CD4-positive, CD25-positive, alpha-beta regulatory T cell (primary cell): ENCODE measurements at regions not wholly inside any gene's neighbourhood (a gene's known extent, or its start where the extent isn't known, plus 50 kb on each side); places are given as distances from the start of the nearest gene placed in this dataset.

Source experiments
- ATAC-seq, 2 donors: fragments of 150-1000 bp; cut with Tn5 transposase; one replicate each; pipeline ENCODE4 v1.10.0; 2021; ENCODE audit warnings: low read depth in 2 of 2, moderate number of reproducible peaks in 2 of 2, moderate library complexity in 1 of 2
- DNase-seq, 3 donors: peaks; one replicate each; pipeline versions ENCODE4 v3.0.0 to v3.0.0-alpha.2; 2012 to 2022; ENCODE audit warnings: mixed read lengths in 1 of 3
- H3K27ac ChIP-seq: one replicate; pipeline ENCODE4 v1.7.0; 2013; ENCODE audit warnings: mild to moderate bottlenecking, low read length; ENCODE audit not compliant: insufficient read depth, poor library complexity, severe bottlenecking
- H3K27me3 ChIP-seq: one replicate; pipeline ENCODE4 v1.7.0; 2013; ENCODE audit warnings: low read length; ENCODE audit not compliant: control insufficient read depth, insufficient read depth
- H3K36me3 ChIP-seq: one replicate; pipeline ENCODE4 v1.7.0; 2013; ENCODE audit warnings: mild to moderate bottlenecking, low read length, moderate library complexity; ENCODE audit not compliant: control insufficient read depth, insufficient read depth
- H3K4me1 ChIP-seq: 2 replicates; pipeline ENCODE4 v1.7.0; 2013; ENCODE audit warnings: mild to moderate bottlenecking, low read length; ENCODE audit not compliant: insufficient read depth, control insufficient read depth, poor library complexity, severe bottlenecking
- H3K4me3 ChIP-seq: one replicate; pipeline ENCODE4 v1.7.0; 2013; ENCODE audit warnings: low read depth, mild to moderate bottlenecking, low read length, moderate library complexity
- H3K9me3 ChIP-seq, 2 experiments: 1 replicate in 1 of 2; 2 replicates in 1 of 2; pipeline ENCODE4 v1.7.0; 2013; ENCODE audit warnings: low read length in 2 of 2, mild to moderate bottlenecking in 1 of 2, moderate library complexity in 1 of 2; ENCODE audit not compliant: control insufficient read depth in 2 of 2
- H3K27ac Mint-ChIP-seq, 3 donors: one replicate each; pipeline ENCODE4 v1.8.0; 2020 to 2022; ENCODE audit warnings: mild to moderate bottlenecking in 3 of 3, mixed read lengths in 3 of 3, moderate library complexity in 2 of 3
- H3K27me3 Mint-ChIP-seq: one replicate; pipeline ENCODE4 v1.8.0; 2022; ENCODE audit warnings: mild to moderate bottlenecking, mixed read lengths
- H3K36me3 Mint-ChIP-seq: one replicate; pipeline ENCODE4 v1.8.0; 2020; ENCODE audit warnings: mixed read lengths
- H3K4me1 Mint-ChIP-seq, 4 donors: one replicate each; pipeline ENCODE4 v1.8.0; 2020 to 2022; ENCODE audit warnings: mixed read lengths in 4 of 4, mild to moderate bottlenecking in 1 of 4
- H3K4me3 Mint-ChIP-seq, 4 donors: one replicate each; pipeline ENCODE4 v1.8.0; 2020 to 2022; ENCODE audit warnings: mild to moderate bottlenecking in 4 of 4, mixed read lengths in 4 of 4, moderate library complexity in 3 of 4
- H3K9me3 Mint-ChIP-seq, 7 donors: one replicate each; pipeline ENCODE4 v1.8.0; 2020 to 2022; ENCODE audit warnings: mixed read lengths in 7 of 7, mild to moderate bottlenecking in 3 of 7, moderate library complexity in 2 of 7

DNA sequence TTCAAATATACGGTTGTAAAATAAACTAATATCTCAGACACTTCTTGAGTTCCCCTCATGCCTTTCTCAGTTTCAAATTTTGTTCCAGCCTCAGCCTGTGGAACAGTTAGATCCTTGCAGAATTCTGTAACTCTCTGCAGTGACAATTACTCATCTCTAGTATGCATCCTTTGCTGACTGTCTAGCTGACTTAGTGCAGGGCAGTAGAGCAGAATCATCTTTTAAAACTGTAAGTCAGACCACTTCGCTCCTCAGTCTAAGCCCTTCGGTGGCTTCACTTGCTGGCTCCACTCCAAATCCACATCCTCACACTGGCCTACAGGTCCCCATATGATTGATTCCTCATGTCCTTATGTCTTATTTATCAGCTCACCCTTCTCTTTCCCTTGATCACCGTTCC lies 164.1 kb upstream of the ZSWIM2 start:
- no peaks in the 10 kb centered on the region for H3K36me3 ChIP-seq
- no peaks in the 10 kb centered on the region for H3K36me3 Mint-ChIP-seq
- no peak for ATAC-seq
- H3K27ac ChIP-seq, result no peak overlapping the region
- H3K4me3 Mint-ChIP-seq, result no peak overlapping the region
- H3K4me1 ChIP-seq, result no peaks in the 10 kb centered on the region
- peaks cover 0 to 5% (median 2%) of the 10 kb centered on the region in 7 donors for H3K9me3 Mint-ChIP-seq
- no peaks in the 10 kb centered on the region for H3K27me3 ChIP-seq
- no peaks in the 10 kb centered on the region for H3K27me3 Mint-ChIP-seq
- H3K4me3 ChIP-seq, result no peak overlapping the region
- H3K9me3 ChIP-seq, result no peaks in the 10 kb centered on the region
- no peak for DNase-seq
- H3K27ac Mint-ChIP-seq, result no peak overlapping the region
- H3K4me1 Mint-ChIP-seq, result no peaks in the 10 kb centered on the region

DNA sequence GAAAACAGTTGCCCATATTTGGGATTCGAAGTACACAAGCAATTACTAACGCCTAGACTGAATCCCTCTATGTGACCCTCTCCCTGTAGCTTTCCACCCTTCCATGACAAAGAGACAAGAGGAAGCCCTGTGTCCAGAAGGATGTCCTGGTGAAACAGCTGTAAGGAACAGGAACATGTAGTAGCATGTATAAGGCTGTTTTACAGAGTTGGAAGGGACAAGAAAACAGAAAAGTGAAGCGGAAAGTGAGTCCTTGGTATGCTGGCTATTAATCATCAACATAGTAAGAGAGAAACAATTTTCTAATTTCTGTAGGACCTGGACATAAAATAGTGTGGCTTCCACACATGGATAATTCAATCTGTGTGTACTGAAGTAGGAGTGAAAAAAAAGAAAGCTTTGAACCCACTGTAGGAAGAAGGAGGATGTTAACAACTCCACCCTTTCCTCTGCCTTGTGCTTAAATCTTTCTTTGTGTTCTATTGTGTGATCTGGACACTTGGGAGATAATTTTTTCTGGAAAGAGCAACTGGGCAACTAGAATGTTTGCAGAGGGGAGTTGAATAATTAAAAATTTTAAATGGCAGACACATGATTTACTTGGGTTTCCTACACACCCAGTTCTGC lies 162.3 kb upstream of the ZSWIM2 start:
- Histone ChIP-seq H3K9me3 (no peaks in the 10 kb centered on the region), H3K4me1 (no peaks in the 10 kb centered on the region), H3K36me3 (no peaks in the 10 kb centered on the region), H3K4me3 (no peak overlapping the region), H3K27me3 (no peaks in the 10 kb centered on the region), H3K27ac (no peak overlapping the region)
- Mint-ChIP-seq H3K36me3 (no peaks in the 10 kb centered on the region), H3K27me3 (no peaks in the 10 kb centered on the region), H3K4me3 (no peak overlapping the region), H3K27ac (no peak overlapping the region), H3K4me1 (no peaks in the 10 kb centered on the region), H3K9me3 (peaks cover 0 to 5% (median 0%) of the 10 kb centered on the region in 7 donors)
- DNase-seq (no peak), ATAC-seq (no peak)

DNA sequence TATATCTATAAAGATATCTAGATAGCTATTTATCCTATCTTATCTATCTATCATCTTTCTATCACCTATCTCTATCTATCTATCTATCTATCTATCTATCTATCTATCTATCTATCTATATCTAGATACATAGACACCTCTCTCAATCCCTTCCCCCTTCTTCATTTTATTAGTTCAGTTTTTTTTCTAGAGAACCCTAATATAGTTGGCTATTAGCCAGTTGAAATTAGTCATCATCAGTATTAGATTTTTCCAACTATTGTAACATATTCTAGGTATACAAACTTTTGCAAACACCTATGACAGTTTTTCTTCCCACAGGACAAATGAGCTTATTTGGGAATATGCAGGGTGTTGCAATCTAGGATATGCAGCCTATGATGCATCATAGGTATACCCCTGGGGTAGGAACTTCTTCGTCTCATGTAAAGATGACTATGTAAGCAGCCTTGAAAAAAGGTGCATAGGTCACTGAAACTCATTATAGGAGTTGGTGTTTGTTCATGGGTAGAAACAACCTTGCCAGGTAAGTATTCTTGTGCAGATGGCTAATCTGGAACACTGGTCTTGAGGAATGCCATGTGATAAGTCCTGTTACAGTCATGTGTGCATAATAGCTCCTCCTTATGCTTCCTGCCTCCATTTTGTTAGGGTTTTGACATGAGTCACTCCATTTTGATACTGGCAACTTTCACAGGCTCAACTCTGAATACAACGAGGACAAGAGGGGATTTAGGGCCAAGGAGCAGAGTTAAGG lies 160.7 kb upstream of the ZSWIM2 start:
- H3K36me3 Mint-ChIP-seq, result no peaks in the 10 kb centered on the region
- H3K4me1 Mint-ChIP-seq, result no peaks in the 10 kb centered on the region
- H3K4me3 Mint-ChIP-seq, result no peak overlapping the region
- H3K4me3 ChIP-seq, result no peak overlapping the region
- H3K27ac ChIP-seq, result no peak overlapping the region
- no peaks in the 10 kb centered on the region for H3K27me3 ChIP-seq
- H3K4me1 ChIP-seq, result no peaks in the 10 kb centered on the region
- H3K9me3 ChIP-seq, result no peaks in the 10 kb centered on the region
- H3K27ac Mint-ChIP-seq, result no peak overlapping the region
- H3K27me3 Mint-ChIP-seq, result no peaks in the 10 kb centered on the region
- ATAC-seq (no peak), DNase-seq (no peak)
- H3K9me3 Mint-ChIP-seq, result peaks cover 0 to 3% (median 0%) of the 10 kb centered on the region in 7 donors
- no peaks in the 10 kb centered on the region for H3K36me3 ChIP-seq

DNA sequence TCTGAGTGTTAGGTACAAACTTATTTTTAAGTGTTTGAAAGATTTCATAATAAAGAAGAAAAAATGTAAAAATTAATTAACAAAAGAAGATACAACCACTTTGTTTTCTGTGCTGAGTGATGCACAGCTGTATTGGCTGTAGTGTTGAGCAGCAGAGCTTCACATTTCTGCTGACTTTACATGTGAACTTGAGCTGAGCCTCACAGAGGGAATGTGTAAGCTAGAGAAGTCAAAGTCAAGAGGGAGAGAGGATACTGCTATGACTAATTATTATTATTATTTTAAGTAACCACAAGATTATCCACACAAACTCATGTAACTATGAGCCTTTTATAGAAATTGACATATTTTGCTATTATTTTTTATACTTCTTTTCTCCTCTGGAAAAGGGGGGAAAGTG lies 159.1 kb upstream of the ZSWIM2 start:
- Mint-ChIP-seq H3K27me3 (no peaks in the 10 kb centered on the region), H3K4me3 (no peak overlapping the region), H3K4me1 (no peaks in the 10 kb centered on the region), H3K27ac (no peak overlapping the region), H3K9me3 (peaks cover 0 to 5% (median 0%) of the 10 kb centered on the region in 7 donors), H3K36me3 (no peaks in the 10 kb centered on the region)
- Histone ChIP-seq H3K27me3 (no peaks in the 10 kb centered on the region), H3K27ac (no peak overlapping the region), H3K36me3 (no peaks in the 10 kb centered on the region), H3K4me1 (no peaks in the 10 kb centered on the region), H3K9me3 (no peaks in the 10 kb centered on the region), H3K4me3 (no peak overlapping the region)
- no peak for DNase-seq
- ATAC-seq, result no peak

DNA sequence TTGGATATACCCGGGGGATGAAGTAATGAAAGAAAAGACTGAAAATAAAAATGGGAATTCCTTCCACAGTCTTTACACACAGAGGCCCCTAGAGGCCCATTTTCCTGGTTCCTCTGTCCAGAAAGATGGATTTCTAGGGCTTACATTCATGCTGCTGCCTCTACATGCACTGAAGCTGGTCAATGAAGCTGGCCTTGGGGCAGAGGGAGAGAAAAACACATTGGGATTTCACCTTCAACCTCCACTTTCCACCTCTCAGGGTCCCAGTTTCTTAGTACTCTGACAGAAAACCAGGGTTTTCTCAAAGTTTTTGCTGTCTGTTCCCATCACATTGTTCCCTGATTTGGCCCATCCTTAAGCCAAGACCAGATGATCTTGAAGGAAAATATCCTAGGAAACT lies 154.6 kb upstream of the ZSWIM2 start:
- no peak overlapping the region for H3K27ac Mint-ChIP-seq
- DNase-seq (no peak), ATAC-seq (no peak)
- no peak overlapping the region for H3K4me3 Mint-ChIP-seq
- peaks cover 0 to 7% of the 10 kb centered on the region in 2 experiments for H3K9me3 ChIP-seq
- H3K36me3 ChIP-seq, result no peaks in the 10 kb centered on the region
- no peak overlapping the region for H3K4me3 ChIP-seq
- peaks cover 0 to 5% (median 0%) of the 10 kb centered on the region in 7 donors for H3K9me3 Mint-ChIP-seq
- no peaks in the 10 kb centered on the region for H3K27me3 ChIP-seq
- no peaks in the 10 kb centered on the region for H3K36me3 Mint-ChIP-seq
- no peaks in the 10 kb centered on the region for H3K4me1 ChIP-seq
- no peak overlapping the region for H3K27ac ChIP-seq
- no peaks in the 10 kb centered on the region for H3K27me3 Mint-ChIP-seq
- H3K4me1 Mint-ChIP-seq, result no peaks in the 10 kb centered on the region

DNA sequence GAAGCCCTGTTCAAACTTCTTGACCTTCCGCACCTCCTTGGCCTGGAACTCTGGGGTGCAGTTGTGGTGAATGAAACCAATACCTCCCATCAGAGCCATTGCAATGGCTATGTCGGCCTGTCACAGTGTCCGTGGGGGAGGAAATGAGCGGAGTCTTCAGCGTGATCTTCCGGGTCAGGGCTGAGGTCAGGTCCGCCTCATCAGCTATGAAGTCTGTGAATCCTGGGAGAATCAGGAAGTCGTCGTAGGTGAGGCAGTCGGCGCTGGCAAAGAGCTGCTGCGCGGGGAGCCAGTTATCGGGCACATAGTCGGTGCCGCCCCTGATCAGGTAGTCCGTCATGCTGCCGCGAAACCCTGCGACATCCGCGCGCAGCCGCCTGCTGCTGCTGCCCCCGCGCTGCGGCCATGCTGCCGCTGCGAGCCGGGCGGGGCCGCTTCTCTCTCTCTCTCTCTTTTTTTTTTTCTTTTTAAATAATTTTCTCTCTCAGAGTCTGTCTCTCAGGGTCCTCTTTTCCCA lies 154.1 kb upstream of the ZSWIM2 start:
- ATAC-seq (no peak), DNase-seq (peak in 1 of 3 donors; percentile 1)
- Histone ChIP-seq H3K27me3 (no peaks in the 10 kb centered on the region), H3K9me3 (peaks cover 0 to 7% of the 10 kb centered on the region in 2 experiments), H3K4me3 (no peak overlapping the region), H3K27ac (no peak overlapping the region), H3K36me3 (no peaks in the 10 kb centered on the region), H3K4me1 (no peaks in the 10 kb centered on the region)
- Mint-ChIP-seq H3K27me3 (no peaks in the 10 kb centered on the region), H3K9me3 (peaks cover 0 to 5% (median 0%) of the 10 kb centered on the region in 7 donors), H3K4me1 (no peaks in the 10 kb centered on the region), H3K36me3 (no peaks in the 10 kb centered on the region), H3K4me3 (no peak overlapping the region), H3K27ac (no peak overlapping the region)

DNA sequence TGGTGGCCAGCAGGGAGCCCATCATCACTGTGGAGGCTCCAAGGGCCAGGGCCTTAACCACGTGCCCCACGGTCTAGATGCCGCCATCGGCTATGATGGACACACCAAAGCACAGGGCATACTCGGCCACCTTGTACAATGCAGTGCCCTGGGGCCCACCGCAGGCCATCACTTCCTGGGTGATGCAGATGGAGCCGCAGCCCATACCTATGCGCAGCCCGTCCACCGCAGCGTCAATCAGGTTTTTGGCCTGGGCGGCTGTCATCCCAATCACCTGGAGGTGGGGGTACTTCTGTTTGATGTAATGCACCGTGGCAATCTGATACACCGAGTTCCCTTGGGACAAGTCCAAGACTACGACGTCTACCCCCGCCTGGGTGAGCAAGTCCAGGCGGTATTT lies 153.3 kb upstream of the ZSWIM2 start:
- no peaks in the 10 kb centered on the region for H3K27me3 Mint-ChIP-seq
- H3K27ac Mint-ChIP-seq, result no peak overlapping the region
- peaks cover 0 to 5% (median 0%) of the 10 kb centered on the region in 7 donors for H3K9me3 Mint-ChIP-seq
- DNase-seq (no peak), ATAC-seq (no peak)
- H3K4me3 Mint-ChIP-seq, result no peak overlapping the region
- Histone ChIP-seq H3K4me1 (no peaks in the 10 kb centered on the region), H3K36me3 (no peaks in the 10 kb centered on the region), H3K4me3 (no peak overlapping the region), H3K9me3 (peaks cover 0 to 7% of the 10 kb centered on the region in 2 experiments), H3K27ac (no peak overlapping the region), H3K27me3 (no peaks in the 10 kb centered on the region)
- no peaks in the 10 kb centered on the region for H3K4me1 Mint-ChIP-seq
- no peaks in the 10 kb centered on the region for H3K36me3 Mint-ChIP-seq

DNA sequence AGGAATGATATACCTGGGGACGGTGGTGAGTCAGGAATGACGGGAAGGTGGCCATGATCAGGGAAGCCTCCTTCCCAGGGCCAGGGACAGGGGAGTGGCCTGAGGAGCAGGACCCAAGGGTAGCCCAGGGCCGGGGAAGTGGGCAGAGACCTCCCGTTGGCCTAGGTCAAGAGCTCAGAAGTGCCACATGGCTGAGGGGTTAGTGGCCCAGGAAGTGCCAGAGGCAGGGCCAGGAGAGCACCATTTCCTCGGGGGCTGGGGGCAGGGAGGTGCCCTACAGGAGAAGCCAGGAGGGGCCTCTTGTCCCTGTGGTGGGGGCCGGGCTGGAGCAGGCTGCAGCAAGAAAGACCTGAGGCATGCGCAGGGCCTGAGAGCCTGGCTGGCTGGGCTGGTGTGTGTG lies 152.3 kb upstream of the ZSWIM2 start:
- no peak overlapping the region for H3K27ac Mint-ChIP-seq
- H3K36me3 Mint-ChIP-seq, result no peaks in the 10 kb centered on the region
- peaks cover 0 to 5% (median 0%) of the 10 kb centered on the region in 7 donors for H3K9me3 Mint-ChIP-seq
- Histone ChIP-seq H3K27ac (no peak overlapping the region), H3K36me3 (no peaks in the 10 kb centered on the region), H3K4me3 (no peak overlapping the region), H3K27me3 (no peaks in the 10 kb centered on the region), H3K4me1 (no peaks in the 10 kb centered on the region), H3K9me3 (peaks cover 0 to 7% of the 10 kb centered on the region in 2 experiments)
- H3K27me3 Mint-ChIP-seq, result no peaks in the 10 kb centered on the region
- DNase-seq (no peak), ATAC-seq (no peak)
- H3K4me1 Mint-ChIP-seq, result no peaks in the 10 kb centered on the region
- H3K4me3 Mint-ChIP-seq, result no peak overlapping the region
